NCI-H226 (cell line): ENCODE measurements at regions not wholly inside any gene's neighbourhood (a gene's known extent, or its start where the extent isn't known, plus 50 kb on each side); places are given as distances from the start of the nearest gene placed in this dataset.
"Not testable (repeated sequence)": the region's sequence is repeated elsewhere in the genome, so short reads cannot be mapped to it uniquely, and the experiment has no call there.

Experiments used
- DNase-seq: peaks from one replicate; pipeline ENCODE4 v3.0.0-alpha.2; 2015

DNA sequence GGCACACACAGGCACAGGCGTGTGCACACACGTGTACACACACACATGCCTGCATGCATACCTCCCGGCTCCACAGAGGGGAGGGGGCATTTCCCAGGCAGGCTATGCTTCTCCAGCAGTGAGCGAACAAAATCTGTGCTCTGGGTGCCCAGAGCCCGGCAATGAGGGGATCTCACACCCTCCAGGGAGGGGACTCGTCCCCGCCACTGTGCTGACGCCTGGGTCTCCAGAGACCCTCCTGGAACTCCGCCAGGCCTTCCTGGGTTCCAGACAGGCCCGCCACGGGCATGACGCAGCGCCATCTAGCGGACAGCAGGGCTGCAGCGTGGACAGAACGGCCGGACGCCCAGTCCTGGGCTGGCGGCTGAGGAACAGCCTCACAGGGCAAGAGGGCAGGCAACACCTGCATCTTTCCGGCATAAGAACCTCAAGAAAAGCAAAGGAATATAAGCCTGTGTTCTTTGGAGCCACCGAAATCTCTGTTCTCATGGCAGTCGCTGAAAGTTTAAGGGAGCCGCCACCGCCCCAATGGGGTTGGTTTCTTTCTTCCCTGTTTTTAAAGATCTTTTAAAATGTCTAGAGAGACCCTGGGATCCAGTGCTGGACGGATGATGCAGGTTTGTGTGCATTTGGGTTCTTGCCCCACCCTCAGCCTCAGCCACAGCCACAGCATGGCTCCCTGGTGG lies 135.6 kb upstream of the PPP1R26 start:
- DNase-seq, result peak; percentile 13

DNA sequence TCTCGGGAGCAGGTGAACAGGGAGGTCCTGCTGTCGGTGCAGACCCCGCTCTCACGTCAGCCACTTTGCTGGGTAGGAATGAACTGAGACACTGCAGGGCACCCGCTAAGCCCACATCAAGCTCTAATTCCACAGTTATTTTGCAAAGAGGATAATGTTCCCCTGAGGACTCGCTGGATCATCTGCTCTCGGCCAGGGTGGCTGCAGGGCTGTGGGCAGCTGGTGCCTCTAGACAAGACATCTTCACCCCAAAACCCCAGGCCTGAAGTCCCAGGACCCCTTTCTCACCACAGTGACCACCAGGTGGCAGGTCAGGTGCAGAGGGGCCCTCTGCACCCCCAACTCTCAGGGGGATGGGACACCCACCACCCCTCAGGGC lies 135.1 kb upstream of the PPP1R26 start:
- no peak for DNase-seq

DNA sequence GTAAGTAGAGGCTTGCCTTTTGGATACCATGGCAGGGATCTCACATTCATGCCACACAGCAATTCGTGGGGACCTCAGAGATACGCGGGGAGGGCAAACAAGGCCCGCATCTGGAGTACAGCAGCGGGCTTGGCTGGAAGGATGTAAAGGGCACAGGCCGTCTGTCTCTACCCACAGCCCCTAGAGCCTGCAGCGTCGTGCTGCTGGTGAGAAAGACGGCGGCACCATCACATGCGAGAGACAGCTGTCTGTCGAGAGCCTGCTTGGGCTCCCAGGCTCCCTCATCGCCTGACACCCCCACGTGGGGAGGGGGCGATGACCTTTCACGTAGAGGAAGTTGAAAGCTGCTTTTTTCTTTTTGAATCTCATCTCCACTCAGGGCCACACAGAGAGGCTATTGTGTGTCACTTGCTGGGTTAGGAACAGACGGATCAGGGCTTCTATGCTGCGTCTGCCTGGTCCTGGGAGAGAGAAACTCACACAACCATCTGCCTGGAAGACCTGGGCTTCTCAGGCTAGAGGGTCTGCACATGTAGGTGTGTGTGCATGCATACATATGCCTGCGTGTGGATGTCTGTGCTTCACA lies 134.6 kb upstream of the PPP1R26 start:
- DNase-seq, result no peak

DNA sequence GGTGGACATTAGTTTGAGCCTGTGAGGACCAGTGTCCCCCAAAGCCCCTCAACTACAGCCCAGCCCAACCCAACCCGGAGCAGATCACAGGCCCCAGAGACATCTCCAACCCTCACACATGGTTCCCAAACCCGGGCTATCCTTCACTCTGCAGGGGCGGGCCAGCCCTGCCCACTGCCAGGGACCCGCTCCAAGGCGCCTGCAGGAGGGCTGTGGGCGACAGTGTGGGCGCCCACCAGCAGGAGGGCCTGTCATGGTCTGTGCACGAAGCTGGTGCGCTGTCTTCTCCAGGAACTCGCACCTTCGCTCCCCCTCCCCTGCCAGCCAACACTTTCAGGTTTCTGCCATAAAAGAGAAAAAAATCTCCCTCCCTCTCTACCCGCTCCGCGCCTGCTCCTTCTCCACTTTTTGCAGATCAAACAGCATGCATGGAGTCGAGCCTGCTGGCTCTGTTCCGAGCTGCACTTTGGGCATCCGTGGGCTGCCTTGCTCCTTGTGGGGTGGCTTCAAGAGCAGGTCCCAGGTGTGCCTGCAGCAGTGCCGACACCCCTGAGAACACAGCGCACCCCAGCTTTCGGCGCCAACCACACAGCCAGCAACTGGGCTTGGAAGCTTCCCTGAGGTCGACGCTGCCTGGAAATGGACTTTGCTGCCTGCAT lies 133.7 kb upstream of the PPP1R26 start:
- no peak for DNase-seq

DNA sequence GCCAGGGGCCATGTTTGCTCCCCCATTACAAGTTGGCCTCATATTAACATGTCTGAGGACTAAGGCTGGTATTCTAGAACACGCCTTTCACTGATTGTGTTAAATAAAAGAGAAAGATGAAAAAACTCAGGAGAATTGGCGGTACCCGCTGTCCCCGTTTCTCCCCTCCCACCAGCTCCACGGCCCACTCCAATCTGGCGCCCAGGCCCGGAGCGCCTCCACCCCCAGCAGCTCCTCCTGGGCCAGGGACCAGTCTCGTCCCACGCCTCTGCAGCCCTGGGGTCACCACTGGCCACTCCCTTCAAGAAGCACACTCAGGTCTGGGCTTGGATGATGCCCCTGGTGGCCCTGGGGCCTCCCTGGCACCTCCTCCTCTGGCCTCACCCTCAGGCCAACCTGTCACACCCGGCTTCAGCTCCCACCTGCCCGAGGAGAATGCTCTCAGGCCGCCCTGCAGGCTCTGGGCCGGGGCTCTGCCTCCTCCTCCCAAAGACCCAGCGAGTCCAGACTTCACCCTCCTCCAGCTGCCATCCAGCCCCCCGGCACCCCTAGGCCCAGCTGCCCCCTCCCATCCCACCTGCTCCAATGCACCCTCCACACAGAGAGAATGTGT lies 133.0 kb upstream of the PPP1R26 start:
- DNase-seq, result no peak

DNA sequence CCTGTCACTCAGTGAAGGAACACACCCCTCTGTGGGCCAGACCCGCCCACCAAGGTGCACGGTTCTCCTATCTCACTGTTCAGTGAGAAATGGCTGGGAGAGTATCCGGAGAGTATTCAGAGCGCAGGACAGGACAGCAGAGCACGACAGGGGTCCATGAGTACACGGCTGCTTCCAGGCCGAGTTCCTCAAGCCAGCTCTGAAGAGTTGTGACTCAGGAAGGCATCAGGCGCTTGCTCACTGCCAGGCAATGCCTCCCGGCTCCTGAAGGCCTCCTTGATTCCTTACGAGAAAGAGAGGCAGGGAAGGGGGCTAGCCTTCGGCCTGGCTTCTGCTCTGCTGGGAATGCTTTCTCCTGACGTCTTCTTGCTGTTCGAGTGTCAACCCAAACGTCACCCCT lies 132.1 kb upstream of the PPP1R26 start:
- no peak for DNase-seq

DNA sequence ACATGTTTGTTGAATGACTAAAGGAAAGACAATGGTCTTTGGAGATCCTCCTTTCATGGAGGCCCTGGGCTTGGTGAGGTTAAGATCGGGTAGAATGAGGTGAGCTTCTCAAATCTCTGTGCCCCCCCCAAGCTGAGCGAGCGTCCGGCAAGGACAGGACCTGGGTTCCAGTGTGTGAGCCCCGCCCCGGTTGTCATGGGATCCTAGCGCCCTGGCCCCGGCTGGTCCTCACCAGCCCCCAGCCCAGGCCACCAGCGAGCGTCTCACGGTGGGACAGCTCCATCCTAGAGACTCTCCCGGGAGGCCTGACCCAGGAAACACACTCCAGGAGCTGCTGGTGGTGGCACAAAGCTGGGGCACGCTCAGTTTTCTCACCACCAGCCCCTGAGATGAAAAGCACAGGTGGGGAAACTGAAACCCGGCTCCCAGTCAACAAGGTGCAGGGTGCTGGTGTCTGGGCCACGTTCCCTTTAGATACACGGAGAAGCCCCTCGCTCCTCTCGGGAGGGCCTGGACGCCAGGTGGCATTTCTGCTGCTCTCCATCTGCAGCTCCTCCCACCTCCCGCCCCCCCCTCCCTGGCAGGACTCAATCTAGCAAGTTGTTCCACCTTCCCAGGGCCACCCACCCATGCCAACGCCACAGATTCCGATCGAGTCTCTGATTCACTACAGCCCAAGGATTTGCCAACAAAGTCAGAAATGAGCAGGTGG lies 131.3 kb upstream of the PPP1R26 start:
- no peak for DNase-seq

DNA sequence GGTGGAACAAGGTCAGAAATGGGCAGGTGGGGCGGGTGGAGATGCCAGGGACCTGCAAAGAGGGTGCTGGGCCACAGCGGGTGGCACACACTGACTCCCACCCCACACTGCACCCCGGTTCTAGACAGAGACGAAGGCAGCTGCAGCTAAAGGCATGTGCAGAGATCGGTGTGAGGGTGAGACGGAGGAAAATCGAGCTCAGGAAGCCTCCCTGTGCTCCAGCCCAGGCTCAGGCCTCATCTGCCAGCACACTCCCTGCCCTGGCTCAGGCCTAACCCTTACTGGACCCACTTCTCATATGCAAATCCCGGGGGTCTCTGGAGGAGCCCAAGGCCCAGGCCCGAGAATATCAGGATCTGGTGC lies 130.8 kb upstream of the PPP1R26 start:
- DNase-seq, result no peak

DNA sequence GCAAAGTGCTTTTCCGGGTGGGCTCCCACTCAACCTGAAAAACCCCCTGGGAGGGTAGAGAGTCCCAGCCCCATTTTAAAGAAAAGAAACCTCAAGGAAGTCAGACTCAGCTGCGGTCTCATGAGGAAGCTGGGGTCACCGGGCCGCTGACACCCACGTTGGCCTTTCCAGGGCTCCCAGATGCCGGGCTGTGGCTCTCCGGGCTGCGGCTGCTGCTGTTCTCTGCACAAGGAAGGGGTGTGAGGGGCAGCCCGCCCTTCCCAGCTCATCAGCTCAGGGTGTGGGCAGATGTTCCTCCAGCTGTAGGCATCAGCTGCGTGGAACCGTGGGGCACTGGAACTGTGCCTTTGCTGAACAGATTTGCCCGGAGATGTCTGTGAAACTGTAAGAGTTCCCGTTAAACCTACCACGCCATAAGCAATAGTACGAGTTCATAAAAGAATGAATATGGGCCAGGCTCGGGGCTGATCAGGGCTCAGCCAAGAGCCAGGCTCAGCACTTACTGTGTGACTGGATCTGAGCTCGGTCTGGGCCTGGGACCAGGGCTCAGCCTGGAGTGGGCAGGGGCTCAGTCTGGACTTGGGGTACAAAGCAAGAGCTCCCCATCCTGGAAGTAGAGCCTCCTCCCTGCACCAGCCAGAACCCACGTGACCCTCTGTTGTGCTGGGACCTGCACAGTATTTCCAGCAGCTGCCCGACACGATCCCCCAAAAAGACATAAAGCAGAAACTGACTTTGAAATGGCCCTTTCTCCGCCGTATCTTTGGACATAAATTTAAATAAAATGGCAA lies 130.2 kb upstream of the PPP1R26 start:
- no peak for DNase-seq

DNA sequence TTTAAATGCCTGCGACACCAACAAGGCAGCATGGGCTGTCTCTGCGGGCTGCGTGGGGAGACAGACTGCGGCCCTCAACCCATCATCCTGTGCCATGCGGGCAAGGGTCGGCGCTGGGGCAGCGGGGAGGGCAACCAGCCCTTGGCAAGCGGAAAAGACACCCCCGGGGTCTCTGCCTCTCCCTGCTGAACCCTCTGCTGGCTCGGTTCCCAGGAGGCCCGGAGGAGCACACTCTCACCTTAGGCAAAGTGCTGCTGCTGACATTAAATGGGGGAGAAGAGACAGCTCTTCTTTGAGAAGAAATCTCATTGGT lies 129.6 kb upstream of the PPP1R26 start:
- DNase-seq, result no peak

DNA sequence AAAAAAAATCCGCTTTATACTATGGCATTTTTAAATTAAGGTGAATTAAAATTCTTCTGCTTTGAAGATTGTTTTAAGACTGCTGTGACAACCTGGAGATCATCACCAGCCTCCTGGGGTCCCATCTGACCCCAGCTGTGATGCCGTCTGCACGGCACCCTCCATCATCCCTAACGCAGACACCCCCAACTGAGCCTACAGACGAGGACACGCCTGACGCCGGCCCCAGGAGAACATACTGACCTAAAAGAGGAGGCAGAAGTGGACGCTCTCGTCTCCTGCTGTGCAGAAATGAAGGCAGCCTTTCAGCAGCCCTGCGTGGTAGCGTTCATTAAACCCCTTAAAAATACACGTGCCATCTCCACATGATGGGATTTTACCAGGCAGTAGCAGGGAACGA lies 125.6 kb upstream of the PPP1R26 start:
- no peak for DNase-seq

DNA sequence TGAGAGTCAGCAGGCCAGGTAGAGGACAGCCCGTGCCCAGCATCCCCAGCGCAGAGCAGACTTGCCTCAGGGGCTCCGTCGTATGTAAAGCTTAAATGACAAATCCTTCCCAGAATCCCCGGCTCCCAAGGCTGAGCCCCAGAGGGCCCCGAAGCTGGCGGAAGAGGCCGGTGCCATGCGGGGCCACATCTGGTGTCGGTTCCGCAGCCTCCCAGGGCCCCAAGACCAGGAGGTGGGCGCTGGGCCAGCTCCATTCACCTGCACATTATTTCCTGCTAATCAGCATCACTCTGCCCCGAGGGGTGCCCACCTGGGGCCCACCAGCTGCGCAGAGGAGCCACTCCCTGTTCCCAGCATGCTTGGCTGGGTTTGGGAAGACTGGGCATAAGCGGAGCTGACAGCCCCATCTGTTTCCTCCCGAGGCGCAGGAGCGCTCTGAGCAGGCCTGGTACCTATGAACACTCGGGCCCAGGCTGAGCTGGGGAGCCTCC lies 124.0 kb upstream of the PPP1R26 start:
- no peak for DNase-seq

DNA sequence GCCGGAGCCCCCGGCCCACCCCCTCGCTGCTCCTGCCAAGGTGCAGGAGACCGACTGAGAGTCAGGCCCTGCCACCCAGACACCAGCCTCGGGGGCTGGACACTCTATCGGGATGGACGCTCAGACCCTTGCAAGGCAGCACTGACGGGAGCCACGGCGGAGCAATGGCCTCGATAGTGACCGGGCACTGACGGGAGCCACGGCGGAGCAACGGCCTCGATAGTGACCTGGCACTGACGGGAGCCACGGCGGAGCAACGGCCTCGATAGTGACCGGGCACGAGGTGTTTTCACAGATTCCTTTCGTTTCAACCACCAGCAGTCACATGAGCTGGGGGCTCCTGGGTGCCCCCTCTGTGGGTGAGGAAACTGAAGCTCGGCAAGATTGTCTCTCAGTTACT lies 123.6 kb upstream of the PPP1R26 start:
- no peak for DNase-seq

DNA sequence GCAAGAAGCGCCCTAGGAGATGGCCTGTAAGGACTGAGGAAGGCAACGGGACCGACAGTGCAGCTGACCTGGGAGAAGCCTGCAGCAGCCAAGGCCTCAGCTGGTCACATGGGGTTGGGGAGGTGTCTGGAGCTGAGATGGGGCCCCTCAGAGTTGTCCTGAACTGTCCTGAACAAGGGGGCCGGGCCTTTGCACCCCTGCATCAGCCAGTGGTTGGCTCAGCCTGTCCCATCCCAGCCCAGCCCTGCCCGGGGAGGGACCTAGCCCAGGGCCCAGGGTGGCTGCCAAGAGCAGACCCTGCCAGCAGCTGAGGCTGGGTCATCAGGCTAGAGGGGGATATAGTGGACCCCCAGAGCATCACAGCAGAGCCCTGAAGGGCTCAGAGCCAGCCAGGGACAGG lies 122.8 kb upstream of the PPP1R26 start:
- no peak for DNase-seq

DNA sequence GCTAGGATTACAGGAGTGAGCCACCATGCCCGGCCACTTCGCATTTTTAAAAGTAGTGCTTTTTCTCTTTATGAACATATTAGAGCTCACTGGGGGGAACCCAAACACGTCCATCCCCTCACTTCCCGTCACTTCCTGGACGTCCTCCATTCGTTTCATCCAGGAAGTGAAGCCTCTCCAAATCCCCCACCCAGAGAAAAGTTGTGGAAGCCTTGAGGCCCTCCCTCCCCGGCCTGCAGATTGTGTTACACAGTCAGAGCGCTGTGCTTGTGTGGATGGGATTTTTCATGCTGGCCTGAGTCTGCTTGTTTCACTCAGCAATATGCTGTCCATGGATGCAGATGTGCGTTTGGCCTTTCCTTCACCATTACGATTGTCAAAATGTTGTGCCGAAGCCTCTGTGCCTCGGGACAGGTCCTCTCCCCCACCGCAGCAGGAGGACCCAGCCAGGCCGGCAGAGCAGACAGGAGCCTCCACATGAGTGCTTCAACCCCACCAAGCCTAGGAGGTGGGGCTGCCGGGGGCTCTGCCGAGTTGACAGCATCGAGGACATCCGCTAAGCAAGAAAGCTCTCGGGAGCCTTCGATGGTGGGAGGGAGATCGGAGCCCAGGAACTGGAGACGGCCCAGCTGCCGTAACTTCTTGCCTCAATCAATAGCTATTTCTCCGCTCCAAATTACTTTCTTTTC lies 121.6 kb upstream of the PPP1R26 start:
- DNase-seq, result no peak

DNA sequence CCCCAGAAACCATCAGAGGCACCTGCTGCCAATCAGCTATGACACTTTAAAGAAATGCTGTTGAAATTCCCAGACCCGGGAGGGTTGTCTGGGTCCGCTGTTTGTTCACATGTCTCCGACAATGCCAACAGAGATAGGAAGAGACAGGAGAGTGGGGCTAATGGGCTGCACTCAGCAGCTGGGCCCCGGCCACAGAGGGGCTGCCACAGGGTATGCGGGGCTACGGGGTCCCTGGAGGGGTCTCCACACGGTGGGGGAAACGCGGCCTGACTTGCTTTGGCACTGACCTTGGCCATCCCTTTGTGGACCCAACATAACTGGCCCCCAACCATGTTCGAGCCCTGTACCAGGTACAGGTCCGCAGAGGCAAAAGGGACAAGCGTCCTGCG lies 121.0 kb upstream of the PPP1R26 start:
- DNase-seq, result no peak

DNA sequence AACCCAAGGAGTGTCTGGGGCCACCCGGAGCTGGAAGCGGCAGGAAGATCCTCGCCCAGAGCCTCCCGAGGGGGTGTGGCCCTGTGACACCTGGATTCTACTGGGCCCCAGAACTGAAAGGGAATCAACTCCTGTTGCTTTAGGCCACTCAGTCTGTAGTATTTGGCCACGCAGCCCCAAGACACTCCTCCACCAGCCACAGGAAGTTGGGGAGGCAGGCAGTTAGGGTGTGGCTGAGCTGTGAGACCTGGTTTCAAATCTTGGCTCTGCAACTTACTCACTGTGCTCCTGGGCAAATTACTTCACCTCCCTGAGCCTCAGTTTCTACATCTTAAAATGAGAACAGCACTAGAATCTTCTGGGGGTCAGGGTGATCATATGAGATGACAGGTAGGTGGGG lies 119.8 kb upstream of the PPP1R26 start:
- DNase-seq, result no peak

DNA sequence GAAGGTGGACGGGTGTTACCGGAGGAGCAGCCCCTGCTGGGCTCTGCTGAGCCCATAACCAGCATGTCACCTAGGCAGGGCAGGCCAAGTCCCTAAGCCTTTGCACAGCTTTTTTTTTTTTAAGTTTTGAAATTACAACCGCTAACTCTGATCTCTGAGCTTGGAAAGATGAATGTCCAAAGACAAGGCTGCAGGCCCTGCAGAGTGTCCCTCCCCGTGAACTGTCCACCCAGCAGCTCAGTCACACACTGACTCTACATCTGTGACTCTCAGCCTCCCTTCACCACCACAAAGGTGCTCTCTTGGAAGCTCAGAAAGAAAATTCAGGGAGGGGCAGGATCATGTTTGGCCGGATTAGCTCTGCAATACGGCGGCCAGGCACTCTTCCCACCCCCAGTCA lies 119.0 kb upstream of the PPP1R26 start:
- DNase-seq, result no peak

DNA sequence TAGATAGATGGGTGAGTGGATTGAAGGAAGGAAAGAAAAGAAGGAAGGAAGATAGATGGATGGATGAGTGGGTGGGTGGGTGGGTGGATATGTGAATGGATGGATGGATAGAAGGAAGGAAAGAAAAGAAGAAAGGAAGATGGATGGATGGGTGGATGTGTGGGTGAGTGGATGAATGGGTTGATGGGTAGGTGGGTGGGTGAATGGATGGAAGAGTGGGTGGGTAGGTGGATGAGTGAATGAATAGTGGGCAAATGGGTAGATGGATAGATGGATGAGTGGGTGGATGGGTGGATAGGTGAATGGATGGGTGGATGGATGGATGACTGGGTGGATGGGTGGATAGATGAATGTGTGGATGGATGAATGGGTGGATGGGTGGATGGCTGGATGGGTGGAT lies 117.9 kb upstream of the PPP1R26 start:
- not testable (repeated sequence) for DNase-seq

DNA sequence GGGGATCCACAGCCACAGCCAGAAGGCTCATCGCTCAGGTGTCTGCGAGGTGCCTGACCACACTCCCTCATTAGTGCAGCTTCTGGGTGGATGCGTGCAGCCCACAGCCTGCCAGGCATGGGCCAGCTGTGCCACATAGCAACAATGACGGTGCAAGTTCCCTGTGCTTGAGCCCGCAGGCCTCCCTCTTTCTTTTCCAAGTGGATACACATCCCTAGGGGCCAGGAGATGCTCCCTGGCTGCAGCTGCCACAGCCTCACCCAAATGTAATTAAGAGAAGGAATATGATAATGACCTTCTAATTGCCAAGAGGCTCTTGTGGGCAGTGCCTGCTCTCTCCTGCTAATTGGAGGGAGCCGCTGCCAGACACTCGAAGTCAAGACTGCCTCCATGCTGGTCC lies 116.0 kb upstream of the PPP1R26 start:
- DNase-seq, result no peak

DNA sequence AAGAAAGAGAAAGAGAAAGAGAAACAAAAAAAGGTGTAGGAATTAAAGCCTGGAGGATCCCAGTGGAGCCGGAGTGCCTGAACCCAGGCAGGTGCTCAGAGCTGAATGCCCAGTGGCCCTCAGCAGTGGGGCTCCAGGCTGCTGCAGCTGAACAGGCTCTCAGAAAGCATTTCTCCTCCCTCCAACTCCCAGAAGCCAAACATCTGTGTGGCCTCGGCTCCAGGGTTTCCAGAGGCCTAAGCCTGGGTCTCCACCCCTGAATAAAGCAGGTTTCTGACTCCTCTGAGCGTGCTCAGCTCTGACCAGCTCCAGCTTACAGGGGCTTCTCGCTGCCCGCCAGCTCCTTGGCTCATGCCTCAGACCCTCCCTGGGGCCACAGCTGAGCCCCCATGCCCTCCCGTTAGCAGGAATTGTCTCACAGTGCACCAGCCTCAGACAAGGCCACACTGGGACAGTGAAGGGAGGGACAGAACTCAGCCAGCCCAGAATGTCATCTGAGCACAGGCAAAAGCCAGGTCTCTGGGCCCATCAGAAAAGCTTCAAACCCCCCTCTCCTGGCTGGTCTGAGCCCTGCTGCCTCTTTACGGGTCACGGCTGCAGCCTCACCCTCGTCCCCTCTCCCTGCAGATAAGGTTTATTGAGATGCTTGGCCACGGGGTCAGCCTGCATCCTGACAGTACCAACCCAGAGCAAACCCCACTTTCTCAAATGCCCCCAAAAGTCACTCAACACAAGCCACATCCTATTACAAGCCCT lies 114.4 kb upstream of the PPP1R26 start:
- no peak for DNase-seq

DNA sequence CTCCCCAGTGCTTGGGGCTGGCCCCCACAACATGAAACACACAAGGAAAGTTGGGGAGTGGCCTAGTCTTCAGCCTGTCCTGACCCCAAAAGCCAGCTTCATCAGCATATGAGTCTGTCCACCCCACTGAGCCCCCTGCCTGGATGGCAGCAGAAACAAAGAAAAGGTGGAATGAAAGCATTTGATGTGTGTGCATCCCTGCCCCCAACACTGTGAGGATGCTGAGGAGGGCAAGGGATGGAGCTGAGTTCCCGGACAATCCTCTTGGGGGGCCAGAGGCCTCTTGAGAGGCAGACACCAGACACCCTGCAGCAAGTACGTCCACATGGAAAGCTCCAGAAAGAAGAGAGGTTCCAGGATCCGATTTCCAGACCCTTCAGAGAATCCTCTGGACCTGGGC lies 113.5 kb upstream of the PPP1R26 start:
- no peak for DNase-seq
